ENCODE measurements at regions not wholly inside any gene's neighbourhood (a gene's known extent, or its start where the extent isn't known, plus 50 kb on each side); places are given as distances from the start of the nearest gene placed in this dataset.

Small RNA genes lying in the stretch of these regions (small RNA-seq; reads per million reads assigned to genes)
- 0 reads per million in 3 experiments for gene MIR4276 (ENCODE audit: insufficient read length in 3 of 3, low read depth in 3 of 3, low replicate concordance in 1 of 3)
